Cardiac muscle cell (in vitro differentiated cells and primary cell): ENCODE measurements at regions not wholly inside any gene's neighbourhood (a gene's known extent, or its start where the extent isn't known, plus 50 kb on each side); places are given as distances from the start of the nearest gene placed in this dataset.

Experiments
- DNase-seq, 2 donors: peaks; one replicate each; pipeline versions ENCODE4 v3.0.0 to v3.0.0-alpha.2; 2010 to 2017; ENCODE audit warnings: low read depth in 1 of 2, low spot score in 1 of 2
- H3K27ac ChIP-seq: fragments of 200-600 bp; sonication (generic); 2 replicates; pipeline ENCODE4 v1.5.1; 2016
- H3K27me3 ChIP-seq: fragments of 200-600 bp; sonication (generic); 2 replicates; pipeline ENCODE4 v1.6.0; 2016; ENCODE audit warnings: control low read depth
- H3K36me3 ChIP-seq: fragments of 200-600 bp; sonication (generic); 2 replicates; pipeline ENCODE4 v1.5.1; 2016; ENCODE audit warnings: control low read depth
- H3K4me1 ChIP-seq: fragments of 200-600 bp; sonication (generic); 2 replicates; pipeline ENCODE4 v1.8.1; 2017; ENCODE audit warnings: low read depth, mild to moderate bottlenecking, mixed run types
- H3K4me3 ChIP-seq: fragments of 200-600 bp; sonication (generic); 2 replicates; pipeline ENCODE4 v1.5.1; 2016; ENCODE audit warnings: mild to moderate bottlenecking
- H3K9me3 ChIP-seq: fragments of 200-600 bp; sonication (generic); 2 replicates; pipeline ENCODE4 v1.5.1; 2017; ENCODE audit warnings: low read depth, mild to moderate bottlenecking, control low read depth
- TF ChIP-seq, protein P1 (sequence below): IDR thresholded peaks from 2 replicates; pipeline ENCODE4 v1.5.1; 2012; ENCODE audit warnings: low read depth, mild to moderate bottlenecking, low read length

- TF ChIP-seq, protein P1, sequence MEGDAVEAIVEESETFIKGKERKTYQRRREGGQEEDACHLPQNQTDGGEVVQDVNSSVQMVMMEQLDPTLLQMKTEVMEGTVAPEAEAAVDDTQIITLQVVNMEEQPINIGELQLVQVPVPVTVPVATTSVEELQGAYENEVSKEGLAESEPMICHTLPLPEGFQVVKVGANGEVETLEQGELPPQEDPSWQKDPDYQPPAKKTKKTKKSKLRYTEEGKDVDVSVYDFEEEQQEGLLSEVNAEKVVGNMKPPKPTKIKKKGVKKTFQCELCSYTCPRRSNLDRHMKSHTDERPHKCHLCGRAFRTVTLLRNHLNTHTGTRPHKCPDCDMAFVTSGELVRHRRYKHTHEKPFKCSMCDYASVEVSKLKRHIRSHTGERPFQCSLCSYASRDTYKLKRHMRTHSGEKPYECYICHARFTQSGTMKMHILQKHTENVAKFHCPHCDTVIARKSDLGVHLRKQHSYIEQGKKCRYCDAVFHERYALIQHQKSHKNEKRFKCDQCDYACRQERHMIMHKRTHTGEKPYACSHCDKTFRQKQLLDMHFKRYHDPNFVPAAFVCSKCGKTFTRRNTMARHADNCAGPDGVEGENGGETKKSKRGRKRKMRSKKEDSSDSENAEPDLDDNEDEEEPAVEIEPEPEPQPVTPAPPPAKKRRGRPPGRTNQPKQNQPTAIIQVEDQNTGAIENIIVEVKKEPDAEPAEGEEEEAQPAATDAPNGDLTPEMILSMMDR: no peak
- Histone ChIP-seq H3K9me3 (no peaks in the 10 kb centered on the region), H3K36me3 (no peaks in the 10 kb centered on the region), H3K27ac (no peak overlapping the region), H3K4me1 (no peaks in the 10 kb centered on the region), H3K27me3 (no peaks in the 10 kb centered on the region), H3K4me3 (no peak overlapping the region)
- no peak for DNase-seq
Measured at GRCh38 chr4:65190780-65191179, 479.5 kb downstream of the EPHA5 start.

GRCh38 chr4:65175585-65175984, 494.7 kb downstream of the EPHA5 start:
- Histone ChIP-seq H3K9me3 (no peaks in the 10 kb centered on the region), H3K4me3 (no peak overlapping the region), H3K27ac (no peak overlapping the region), H3K4me1 (no peaks in the 10 kb centered on the region), H3K36me3 (no peaks in the 10 kb centered on the region), H3K27me3 (no peaks in the 10 kb centered on the region)
- TF ChIP-seq, protein P1: no peak
- no peak for DNase-seq

GRCh38 chr4:65170768-65171514, 499.3 kb downstream of the EPHA5 start:
- Histone ChIP-seq H3K27ac (no peak overlapping the region), H3K27me3 (no peaks in the 10 kb centered on the region), H3K4me3 (no peak overlapping the region), H3K36me3 (no peaks in the 10 kb centered on the region), H3K9me3 (no peaks in the 10 kb centered on the region), H3K4me1 (no peaks in the 10 kb centered on the region)
- TF ChIP-seq, protein P1: no peak
- no peak for DNase-seq

GRCh38 chr4:65167719-65168118, 502.6 kb downstream of the EPHA5 start:
- no peak overlapping the region for H3K4me3 ChIP-seq
- TF ChIP-seq, protein P1: no peak
- no peaks in the 10 kb centered on the region for H3K27me3 ChIP-seq
- H3K4me1 ChIP-seq: no peaks in the 10 kb centered on the region
- no peak overlapping the region for H3K27ac ChIP-seq
- H3K36me3 ChIP-seq: no peaks in the 10 kb centered on the region
- no peak for DNase-seq
- H3K9me3 ChIP-seq: no peaks in the 10 kb centered on the region

GRCh38 chr4:65152205-65152604, 518.1 kb downstream of the EPHA5 start:
- H3K27me3 ChIP-seq: no peaks in the 10 kb centered on the region
- H3K9me3 ChIP-seq: no peaks in the 10 kb centered on the region
- no peak overlapping the region for H3K4me3 ChIP-seq
- DNase-seq: no peak
- no peak overlapping the region for H3K27ac ChIP-seq
- TF ChIP-seq, protein P1: no peak
- no peaks in the 10 kb centered on the region for H3K4me1 ChIP-seq
- no peaks in the 10 kb centered on the region for H3K36me3 ChIP-seq

DNA sequence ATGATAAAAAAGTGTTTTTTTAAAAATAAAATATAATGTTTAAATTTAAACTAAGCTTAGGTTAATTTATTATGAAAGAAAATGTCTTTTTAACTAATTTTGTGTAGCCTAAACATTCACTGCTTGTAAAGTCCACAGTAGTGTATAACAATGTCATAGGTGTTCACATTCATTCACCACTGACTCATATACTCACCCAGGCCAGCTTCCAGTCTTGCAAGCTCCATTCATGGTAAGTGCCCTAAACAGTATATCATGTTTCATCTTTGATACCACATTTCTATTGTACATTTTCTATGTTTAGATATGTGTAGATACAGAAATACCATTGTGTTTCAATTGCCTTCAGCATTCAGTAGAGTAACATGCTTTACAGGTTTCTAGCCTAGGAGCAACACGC, 530.3 kb downstream of the EPHA5 start:
- H3K27me3 ChIP-seq: no peaks in the 10 kb centered on the region
- H3K9me3 ChIP-seq: no peaks in the 10 kb centered on the region
- no peak for DNase-seq
- H3K36me3 ChIP-seq: no peaks in the 10 kb centered on the region
- TF ChIP-seq, protein P1: no peak
- no peak overlapping the region for H3K27ac ChIP-seq
- H3K4me3 ChIP-seq: no peak overlapping the region
- no peaks in the 10 kb centered on the region for H3K4me1 ChIP-seq
